Activated gamma-delta T cell treated with Interleukin-2 at 50 U/mL for 16 hours (primary cell): ENCODE measurements at regions not wholly inside any gene's neighbourhood (a gene's known extent, or its start where the extent isn't known, plus 50 kb on each side); places are given as distances from the start of the nearest gene placed in this dataset.
"Not testable (repeated sequence)": the region's sequence is repeated elsewhere in the genome, so short reads cannot be mapped to it uniquely, and the experiment has no call there.

Source experiments
- DNase-seq: peaks from one replicate; pipeline ENCODE4 v3.0.0-alpha.2; 2020

DNA sequence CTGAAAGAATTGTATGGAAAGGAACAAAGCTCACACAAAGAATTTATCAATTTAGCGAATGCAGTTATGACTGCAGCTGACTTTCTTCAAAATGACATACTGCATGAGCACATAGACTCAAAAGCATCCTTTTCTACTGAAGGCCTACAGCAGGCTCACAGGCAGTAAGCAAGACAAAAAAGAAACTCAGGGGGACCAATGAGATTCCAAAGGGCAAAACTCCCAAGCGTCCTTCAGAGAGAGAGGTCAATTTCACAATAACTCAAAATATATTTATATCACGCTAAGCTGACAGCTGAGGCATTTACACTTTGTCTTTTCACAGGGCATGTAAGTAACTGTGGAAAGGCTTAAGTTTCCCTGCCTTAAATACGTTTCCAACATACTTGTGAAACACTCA, 427.9 kb upstream of the RASGRP1 start:
- no peak for DNase-seq

DNA sequence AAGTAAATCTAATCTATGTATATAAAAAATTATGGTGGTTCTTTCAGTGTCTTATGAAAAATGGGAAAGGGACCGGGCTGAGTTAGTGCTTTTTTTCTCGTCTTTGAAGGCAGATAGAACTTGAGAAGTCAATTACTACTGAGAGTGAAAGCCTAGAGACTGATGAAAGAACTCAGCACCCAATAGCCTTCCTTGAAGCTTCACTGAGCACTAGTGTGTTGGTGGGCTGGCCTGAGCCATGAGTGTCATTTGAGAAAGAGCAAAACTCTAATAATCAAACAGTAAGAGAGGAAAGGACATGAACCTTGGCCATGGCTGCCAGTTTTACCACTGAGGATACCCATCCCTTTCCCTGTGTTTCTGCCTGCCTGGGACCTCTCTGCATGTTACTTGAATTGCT, 428.3 kb upstream of the RASGRP1 start:
- no peak for DNase-seq

DNA sequence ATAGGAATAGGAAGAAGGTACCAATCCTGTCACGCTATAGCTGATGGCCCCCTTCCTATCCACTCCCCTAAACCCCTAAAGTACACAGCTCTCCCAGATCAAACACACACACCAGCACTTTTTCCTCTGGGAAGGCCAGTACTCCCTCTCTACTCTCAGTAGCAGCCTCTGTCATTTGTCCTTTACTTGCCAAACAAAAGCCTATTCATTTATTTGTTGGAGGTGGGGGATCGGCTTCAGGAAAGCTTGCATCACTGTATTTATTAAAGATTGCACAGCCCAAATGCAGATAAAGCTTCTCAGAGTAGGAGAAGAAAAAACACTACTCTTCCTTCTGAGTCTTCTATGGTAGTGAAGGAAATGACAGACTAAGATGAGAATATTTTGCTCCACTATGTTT, 429.7 kb upstream of the RASGRP1 start:
- DNase-seq, result no peak

DNA sequence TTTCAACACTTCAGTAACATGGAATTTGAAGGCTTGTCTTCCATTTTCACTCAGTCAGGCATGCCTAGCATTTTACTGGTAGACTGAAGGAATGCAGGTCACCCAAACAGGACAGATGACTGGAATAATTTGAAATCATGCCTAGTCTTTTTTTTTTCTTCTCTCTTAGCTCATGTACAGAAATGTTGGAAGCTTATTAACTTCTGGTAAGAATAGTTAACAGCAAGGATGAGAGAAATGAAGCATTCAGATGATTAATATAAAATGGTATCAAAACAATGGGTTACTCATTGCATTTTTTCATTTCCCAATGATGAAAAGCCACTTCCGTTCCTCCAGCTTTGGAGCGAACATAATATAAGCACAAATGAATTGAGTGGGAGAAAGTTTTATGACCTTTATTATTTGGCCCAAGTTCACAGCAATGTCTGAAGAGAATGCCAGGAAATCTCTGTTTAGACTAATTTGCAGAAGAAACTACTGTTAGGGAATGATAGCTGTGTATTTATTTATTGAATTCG, 431.6 kb upstream of the RASGRP1 start:
- DNase-seq, result no peak

DNA sequence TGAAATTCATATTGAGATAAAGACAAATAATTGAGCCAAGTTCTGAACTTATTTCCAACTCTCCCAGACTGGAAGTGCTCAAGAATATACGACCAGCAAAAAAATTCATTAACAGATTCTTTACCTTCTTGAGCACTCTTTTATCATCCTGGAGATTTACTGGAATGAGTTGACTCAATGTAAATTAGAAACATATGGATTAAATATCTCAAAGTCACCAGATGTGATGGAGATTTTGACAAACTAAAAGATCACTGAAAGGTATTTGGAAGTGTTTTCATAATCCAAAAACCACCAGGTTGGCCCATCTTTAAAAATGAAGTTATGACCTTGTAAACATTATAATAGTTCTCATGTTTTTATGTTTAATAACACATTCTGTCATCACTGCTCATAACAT, 433.2 kb upstream of the RASGRP1 start:
- DNase-seq, result no peak

DNA sequence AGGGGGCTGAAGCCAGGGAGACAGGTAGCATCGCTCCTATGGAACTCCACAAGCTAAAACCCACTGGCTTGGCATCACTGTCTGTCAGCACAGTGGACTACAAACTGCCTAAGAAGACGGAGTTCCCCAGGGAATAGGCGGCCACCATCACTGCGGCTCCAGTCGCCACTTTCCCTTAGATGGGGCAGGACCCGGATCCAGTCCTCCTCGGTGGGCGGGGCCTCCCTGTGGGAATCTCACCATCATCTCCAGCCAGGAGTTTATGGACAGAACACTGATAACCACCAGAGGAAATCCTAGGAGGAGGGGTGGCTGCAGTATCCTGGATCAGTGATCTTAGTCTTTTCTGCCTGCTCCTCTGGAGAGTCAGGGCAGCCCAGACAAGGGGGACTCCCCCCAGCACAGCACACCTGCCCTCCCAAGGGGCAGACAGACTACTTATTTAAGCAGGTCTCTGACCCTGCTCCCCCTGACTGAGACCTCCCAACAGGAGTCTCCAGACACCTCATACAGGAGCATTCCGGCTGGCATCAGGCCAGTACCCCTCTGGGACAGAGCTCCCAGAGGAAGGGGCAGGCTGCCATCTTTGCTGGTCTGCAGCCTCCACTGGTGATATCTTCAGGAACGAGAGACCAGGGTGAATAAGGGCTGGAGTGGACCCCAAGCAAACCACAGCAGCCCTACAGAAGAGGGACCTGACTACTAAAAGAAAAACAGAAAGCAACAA, 435.6 kb upstream of the RASGRP1 start:
- no peak for DNase-seq

DNA sequence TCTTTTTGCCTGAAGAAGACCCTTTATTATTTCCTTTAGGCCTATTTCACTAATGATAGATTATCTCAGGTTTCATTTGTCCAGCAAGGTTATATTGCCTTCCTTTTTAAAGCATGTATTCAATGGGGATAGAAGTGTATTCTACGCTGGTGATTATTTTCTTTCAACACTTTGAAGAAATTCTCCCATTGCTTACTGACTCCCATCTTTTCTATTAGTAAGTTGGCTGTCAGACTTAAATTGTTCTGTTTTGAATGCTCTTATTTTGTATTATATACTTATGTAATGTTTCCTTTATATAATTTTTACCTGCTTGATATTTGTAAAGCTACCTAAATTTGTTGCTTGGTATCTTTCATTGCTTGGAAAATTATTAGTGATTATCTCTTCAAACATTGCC, 445.1 kb upstream of the RASGRP1 start:
- no peak for DNase-seq

DNA sequence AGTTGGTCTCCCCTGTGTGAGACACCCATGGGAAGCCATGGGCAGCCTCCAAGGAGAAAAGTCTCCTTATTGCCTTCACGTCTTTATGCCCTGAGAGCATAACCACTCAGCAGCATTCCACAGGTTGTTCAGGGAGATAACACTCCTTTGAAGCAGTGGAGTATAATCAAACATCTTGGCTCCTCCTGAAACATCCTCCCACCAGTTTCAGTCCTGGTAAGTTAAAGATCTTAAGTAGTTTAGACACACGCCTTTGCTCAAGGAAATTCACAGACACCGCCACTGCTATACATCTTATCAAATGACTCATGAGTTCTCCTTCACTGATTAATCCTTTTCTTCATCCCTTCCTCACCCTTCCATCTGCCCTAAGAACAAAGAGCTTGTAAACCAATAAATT, 446.5 kb upstream of the RASGRP1 start:
- not testable (repeated sequence) for DNase-seq

DNA sequence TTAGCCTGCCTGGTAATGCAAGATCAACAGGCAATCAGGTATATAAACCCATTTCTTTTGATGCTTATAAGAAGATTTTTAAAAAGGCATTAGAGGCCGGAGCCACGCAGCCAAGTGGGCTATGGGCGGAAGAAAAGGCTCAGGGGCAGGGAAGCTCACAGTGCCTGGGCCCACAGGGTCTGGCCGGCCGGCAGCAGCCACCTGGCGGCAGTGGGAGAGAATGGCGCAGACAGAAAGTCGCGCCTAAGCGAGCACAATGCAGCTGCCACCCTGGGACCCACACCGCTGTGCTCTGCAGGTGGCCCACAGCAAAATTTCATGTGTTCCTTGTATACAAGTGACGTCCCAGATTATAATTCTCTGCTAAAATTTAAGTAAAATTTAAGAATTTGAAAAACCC, 448.6 kb upstream of the RASGRP1 start:
- no peak for DNase-seq

DNA sequence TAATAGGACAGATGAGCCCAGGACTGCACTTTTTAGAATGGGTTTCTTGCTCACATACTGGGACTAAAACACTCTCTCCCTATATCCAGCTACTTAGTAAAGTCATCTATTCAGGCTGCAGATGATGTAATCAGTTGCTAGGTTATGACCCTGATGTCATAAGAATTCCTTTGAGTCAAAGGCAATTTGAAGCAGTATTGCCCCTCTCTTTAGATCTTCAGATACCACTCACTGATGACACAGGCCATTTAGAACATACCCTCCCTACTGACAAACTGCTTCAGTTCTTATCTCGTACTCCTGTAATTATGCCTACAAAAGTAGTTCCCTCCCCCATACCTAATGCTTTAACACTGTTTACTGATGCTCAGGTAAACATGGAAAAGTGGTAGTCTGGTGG, 450.1 kb upstream of the RASGRP1 start:
- no peak for DNase-seq

DNA sequence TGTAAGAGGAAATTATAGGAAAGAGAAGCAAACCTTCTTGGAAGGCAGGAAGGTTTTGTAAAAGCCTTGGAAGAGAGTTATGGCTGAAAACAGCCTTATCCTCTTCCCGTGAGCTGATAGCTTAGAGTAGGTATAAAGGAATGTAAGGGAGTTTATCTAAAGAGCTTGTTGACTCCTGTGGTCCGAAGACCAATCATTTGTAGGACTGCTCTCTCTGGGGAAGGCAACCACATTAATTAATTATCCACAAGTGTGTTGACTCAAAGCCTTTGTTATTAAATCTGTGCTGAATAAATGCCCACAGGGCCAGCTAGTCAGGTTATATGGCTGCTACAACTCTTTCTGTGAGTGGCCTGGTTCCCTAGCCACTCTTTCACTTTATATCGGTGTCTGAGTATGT, 452.1 kb upstream of the RASGRP1 start:
- DNase-seq, result no peak

DNA sequence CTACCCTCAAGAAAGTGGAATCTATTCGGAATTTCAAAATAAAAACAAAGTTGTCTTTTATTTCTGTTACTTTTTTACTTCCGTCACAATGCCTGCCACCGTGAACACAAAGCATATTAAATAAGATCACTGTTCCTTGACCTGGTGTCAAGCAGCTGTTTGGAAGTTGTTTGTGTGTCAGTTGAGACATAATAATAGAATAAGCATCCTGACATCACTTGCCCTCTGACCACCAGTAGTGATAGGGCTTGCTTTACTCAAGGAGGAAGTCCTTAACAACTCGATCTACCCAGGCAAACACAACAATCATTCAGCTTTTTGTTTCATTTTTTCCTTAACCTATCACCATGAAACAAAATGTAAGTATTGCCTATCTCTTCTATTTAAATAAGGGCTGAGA, 454.4 kb upstream of the RASGRP1 start:
- no peak for DNase-seq

DNA sequence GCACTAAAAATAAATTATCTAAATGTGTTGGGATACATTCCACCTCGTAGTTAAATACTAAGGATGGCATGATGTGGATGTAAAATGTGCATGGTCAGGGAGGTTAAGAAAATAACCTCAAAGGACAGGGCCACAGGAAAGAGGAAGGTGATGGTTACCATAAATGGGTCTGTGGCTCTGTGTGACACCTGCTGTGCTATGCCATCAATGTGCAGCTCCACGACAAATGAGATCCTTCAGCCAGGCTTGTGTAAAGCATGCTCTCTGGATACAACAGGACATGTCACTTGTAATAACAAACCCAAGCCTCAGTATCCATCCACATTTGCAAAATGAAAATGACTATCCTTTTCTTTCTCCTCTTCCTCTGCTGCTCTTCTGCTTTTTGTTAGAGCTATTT, 456.7 kb upstream of the RASGRP1 start:
- no peak for DNase-seq

DNA sequence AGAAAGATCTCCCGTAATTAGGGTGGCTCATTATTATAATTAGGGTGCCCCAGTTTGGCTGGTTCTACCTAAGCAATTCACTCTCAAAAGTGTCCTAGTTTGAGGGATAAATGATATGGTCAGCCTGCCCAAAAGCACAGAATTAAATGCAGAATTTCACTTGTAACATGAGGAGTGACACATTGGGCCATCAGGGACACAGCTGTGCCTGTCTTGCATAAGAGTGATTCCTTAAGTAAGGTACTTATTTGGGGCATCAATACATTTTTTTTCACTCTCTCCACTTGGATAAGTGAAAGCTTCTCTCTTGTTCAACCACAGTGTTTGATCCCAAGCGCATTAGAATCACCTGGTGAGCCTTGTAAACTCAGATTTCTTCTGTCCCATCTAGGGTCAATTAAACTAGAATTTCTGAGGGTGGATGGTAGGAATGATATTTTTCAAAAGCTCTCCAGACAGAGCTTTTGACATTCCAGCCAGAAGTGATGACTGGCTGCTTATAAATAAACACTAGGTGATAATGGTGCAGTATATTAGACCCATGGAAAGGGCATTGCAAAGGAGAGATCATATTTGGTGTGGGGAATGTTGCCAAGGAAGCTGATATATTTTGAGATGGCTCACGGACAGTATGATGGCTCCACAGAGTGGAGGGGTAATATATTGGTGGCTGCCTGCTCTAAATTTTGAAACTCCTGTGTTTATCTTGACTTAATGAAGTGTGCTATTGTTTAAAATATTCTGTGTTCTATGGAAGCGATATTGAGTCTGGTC, 458.1 kb upstream of the RASGRP1 start:
- no peak for DNase-seq

DNA sequence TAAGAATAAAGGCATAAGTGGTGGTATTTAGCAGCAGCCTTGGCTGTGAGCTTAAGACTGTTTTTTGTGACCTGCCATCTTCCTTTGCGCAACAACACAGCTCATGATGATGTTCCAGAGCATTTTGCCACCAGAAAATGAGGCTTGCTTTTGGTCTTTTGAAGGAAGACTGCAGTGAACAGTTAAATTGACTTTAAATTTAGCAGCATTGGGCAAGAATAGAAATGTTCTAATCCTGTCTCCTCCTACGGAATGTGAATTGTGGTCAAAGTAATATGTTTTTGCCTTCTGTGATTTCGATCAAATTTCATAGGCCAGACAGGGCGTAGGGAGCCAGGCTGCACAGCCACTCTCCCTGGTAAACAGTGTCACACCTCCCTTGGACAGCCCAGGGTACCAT, 460.7 kb upstream of the RASGRP1 start:
- no peak for DNase-seq

DNA sequence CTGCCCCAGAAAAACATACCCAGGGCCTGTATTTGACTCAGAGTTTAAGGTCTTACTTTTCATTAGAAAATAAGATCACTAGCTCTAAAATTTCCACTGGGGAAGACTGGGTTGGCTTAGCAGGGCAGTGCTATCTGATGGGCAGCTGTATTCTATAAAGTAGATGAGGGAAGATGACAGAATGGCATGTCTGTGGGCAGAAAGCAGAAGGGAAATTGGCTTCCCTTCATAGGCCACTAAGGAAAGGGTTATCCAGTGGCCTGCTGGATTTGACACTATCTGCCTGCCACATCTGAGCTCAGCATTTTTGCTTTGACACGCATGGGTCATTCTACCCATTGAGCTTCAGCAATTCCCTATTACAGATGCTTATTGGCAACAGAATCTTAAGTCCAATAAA, 461.3 kb upstream of the RASGRP1 start:
- DNase-seq, result no peak

DNA sequence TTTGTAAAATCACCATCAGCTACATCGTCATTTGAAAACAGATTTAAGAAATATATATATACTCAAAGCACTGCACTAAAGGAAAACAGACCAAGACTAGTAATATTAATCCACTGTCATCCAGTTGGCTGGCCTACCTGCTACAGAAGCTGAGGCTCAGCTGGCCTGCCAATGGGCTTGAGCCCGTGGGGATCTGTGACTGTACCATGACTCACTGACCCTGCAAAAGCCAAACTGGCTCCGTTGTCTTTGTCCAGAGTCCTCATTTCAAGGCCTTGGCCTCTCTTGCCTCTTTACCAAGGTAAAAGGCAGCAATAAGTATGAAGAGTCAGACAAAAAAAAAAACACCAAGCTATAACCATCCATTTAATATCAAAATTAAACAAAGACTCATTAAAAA, 463.5 kb upstream of the RASGRP1 start:
- DNase-seq, result no peak

DNA sequence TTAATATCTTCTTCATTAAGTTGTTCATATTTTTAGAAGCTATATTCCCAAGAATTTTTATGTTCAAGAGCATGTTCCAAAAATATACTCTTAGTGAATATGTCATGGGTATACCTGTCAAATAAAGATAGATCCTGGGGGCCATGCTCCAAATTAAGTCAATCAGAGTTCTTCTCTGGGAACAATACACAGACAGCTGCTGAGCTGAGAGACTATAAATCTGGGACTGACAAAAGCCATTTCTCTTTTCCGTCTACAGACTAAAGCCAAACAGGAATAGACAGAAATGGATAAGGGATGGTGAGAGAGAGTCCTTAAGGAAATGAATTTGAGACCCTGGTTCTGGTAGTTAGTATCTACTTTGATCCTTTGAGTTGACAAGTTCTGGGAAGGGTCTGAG, 465.1 kb upstream of the RASGRP1 start:
- DNase-seq, result no peak

DNA sequence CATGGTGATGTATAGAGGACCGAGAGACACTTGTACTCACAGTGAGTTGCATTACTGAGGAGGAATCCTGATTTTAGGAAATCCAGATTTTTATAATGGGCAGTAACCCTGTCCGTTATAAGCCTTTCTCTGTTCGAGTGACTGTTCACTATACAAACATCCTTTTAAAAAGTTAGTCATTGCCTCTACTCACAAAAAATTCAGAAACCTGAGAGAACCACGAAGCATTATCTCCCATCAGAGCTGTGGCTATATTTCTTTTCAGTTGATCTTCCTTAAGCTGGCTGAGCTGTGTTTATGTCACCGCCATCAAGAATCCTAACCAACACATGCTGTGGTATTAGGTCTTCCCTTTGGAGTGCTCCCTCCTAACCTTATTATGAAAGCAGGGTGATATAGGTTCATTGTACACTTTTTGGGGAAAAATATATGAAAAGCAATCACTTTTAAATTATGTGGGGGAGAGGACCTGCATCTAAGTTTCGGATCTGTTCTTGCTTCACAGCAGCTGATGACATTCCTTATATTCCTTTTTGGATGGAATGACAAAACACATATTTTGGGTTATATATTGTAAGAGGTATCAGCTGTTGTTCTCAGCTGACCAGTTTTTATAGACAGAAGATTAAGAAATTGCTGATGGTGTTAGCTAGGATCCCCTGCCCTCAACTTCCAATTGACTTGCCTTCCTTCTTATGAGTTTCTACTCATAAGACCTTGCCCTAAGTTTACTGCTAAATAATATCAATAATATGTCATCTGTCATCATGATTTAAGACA, 465.9 kb upstream of the RASGRP1 start:
- DNase-seq, result no peak

DNA sequence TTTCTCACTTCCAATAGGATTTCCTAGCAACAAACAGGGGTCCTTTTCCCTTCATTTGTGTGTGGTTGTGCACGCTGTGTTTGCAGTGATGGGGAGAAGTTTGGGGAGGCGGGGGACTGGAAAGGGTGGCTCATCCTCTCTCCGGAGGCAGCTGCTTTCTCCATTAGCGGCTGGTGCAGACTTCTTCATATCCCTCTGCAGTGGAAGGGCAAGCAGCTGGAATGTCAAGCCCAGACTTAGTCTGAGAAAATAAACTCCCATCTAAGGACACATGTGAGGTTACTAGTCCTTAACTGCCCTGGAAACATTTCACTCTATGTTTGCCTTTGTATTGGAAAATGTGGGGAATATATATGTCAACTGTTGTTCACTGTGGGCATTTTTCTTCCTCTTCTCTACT, 467.0 kb upstream of the RASGRP1 start:
- DNase-seq, result no peak

DNA sequence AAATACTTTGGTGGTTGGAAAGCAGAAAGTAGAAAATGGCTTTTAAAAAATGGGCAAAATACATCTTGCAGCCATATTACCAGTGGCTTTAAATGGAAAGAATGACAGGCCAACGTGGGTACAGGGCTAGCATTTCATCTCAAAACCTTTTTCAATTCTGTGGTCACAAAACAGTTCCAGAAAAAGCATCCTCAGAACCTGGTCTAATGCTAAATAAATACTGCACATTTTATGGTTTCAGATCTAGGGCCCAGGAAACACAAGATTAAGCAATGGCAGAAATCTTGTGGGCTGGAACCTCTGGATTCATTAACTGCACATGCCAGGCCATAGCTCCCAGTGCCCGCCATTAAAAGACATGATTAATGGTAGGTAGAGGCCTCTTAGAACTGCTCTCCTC, 470.2 kb upstream of the RASGRP1 start:
- no peak for DNase-seq

DNA sequence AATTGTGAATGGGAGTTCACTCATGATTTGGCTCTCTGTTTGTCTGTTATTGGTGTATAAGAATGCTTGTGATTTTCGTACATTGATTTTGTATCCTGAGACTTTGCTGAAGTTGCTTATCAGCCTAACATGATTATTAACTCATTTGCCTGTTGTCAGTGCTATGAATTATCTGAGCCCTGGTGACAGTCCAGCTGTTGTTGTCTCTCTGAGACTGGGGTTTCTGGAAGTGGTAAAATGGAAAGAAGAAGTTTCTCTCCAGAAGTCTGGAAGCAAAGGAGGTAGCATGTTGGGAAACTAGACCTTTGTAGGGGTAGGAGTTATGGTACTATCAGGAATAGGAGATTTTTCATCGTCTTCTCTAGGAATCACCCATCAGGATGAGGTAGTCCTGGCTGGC, 473.0 kb upstream of the RASGRP1 start:
- DNase-seq, result not testable (repeated sequence)

DNA sequence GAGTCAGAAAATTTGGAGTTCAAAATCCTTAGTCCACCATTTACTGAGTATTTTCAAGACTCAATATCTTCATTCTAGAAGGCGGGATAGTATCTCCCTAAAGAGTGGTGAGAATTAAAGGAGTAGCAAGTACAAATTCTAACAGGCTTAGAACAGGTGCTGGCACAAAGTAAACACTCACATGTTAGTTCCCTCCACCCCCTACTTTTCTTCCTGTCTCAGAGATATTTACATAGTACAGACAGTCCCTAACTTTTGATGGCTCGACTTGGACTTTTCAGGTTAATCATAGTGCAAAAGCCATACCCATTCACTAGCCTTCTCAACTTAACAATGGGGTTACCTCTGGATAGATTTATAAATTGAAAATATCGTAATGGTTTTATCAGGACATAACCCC, 476.2 kb upstream of the RASGRP1 start:
- DNase-seq, result no peak

DNA sequence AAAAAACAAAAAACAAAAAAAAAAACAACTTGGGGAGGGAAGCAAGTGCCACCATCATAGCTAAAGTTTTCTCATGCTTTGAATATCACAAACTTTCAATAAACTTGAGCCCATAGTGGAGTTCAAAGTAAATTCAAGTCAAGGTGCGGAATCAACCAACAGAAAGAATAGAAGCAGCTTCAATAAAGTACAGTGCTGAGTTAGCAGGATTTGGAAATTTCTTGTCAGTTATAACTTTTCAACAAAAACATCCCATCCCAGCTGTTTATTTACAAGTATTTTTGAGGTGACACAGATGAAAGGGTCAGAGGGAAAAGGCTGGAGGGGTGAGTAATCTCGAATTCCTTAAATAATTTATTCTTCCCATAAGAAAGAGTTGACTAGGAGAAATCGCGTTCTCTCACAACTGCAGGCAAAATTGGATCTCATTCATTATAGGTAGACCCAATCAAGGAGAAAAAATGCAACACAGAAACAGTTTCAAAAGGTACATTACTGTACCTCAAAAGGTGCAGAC, 477.4 kb upstream of the RASGRP1 start:
- DNase-seq, result no peak
